ENCODE measurements at regions not wholly inside any gene's neighbourhood (a gene's known extent, or its start where the extent isn't known, plus 50 kb on each side); places are given as distances from the start of the nearest gene placed in this dataset.
"Not testable (repeated sequence)": the region's sequence is repeated elsewhere in the genome, so short reads cannot be mapped to it uniquely, and the experiment has no call there.

DNA sequence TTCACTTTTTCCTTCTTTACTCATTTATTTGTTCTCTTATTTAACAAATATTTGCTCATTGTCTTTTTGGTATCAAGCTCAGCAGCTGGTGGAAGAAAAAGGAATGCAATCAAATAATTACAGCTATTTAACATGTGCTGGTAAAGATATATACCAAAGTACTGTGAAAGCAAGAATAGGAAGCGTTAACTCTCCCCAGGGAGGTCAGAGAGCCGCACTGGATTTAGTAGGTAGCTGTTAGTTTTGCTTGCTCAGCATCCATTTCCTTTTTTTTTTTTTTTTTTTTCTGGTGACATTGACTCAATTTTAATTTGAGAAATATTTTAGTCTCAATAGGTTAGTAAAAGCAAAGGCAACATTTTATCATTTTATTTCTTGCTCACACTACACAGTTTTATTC lies 308.5 kb upstream of the MDFIC2 start:
- no peak overlapping the region for H3K27ac ChIP-seq
- no peak for TF ChIP-seq ZFX (IDR thresholded peaks at IDR 0.05)
- TF ChIP-seq, protein P1, sequence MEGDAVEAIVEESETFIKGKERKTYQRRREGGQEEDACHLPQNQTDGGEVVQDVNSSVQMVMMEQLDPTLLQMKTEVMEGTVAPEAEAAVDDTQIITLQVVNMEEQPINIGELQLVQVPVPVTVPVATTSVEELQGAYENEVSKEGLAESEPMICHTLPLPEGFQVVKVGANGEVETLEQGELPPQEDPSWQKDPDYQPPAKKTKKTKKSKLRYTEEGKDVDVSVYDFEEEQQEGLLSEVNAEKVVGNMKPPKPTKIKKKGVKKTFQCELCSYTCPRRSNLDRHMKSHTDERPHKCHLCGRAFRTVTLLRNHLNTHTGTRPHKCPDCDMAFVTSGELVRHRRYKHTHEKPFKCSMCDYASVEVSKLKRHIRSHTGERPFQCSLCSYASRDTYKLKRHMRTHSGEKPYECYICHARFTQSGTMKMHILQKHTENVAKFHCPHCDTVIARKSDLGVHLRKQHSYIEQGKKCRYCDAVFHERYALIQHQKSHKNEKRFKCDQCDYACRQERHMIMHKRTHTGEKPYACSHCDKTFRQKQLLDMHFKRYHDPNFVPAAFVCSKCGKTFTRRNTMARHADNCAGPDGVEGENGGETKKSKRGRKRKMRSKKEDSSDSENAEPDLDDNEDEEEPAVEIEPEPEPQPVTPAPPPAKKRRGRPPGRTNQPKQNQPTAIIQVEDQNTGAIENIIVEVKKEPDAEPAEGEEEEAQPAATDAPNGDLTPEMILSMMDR (conservative IDR thresholded peaks at IDR 0.05) = no peak

DNA sequence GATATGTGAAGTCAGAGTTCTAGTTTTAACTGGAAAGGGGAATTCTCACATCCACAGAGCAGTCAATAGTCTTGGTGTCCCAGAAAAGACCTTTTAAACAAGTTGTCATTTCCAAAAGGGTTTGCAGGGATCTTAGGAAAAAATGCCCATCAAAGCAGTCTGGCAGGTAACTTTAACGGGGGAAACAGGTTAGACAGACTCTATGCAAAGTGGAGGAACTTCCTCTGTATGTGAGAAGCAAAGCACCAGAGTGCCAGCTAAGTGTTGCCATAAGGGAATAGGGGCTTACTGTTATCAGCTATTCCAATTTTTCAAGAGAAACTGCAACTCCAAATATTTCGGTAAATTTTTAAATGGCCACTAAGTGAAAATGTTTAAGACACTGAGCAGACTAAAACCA lies 307.9 kb upstream of the MDFIC2 start:
- no peak for TF ChIP-seq ZFX (IDR thresholded peaks at IDR 0.05)
- TF ChIP-seq, protein P1 (conservative IDR thresholded peaks at IDR 0.05) = no peak
- no peak overlapping the region for H3K27ac ChIP-seq

DNA sequence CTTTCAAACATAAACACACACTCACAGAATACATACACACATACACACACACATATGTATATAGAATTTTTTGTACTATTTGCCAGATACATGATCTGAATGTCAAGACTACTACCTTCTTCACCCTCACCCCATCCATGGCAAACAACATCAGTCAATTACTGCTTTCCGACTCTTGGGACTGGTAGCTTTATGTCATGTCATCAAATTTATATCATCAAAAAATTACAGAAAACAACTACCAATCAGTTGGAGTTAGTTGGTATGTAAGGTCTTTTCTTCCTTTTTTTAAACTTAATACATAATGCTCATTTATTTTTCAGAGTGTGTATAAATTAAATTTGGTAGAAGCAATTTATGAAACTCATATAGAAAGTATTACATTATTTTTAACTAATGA lies 305.7 kb upstream of the MDFIC2 start:
- no peak overlapping the region for H3K27ac ChIP-seq
- TF ChIP-seq, protein P1 (conservative IDR thresholded peaks at IDR 0.05) = no peak
- no peak for TF ChIP-seq ZFX (IDR thresholded peaks at IDR 0.05)

DNA sequence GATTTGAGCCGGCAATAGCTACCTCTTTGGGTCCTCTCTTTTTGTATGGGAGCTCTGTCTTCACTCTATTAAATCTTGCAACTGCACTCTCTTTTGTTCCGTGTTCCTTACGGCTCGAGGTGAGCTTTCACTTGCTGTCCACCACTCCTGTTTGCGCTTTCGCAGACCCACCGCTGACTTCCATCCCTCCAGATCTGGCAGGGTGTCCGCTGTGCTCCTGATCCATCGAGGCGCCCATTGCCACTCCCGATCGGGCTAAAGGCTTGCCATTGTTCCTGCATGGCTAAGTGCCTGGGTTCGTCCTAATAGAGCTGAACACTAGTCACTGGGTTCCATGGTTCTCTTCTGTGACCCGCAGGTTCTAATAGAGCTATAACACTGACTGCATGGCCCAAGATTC lies 304.9 kb upstream of the MDFIC2 start:
- H3K27ac ChIP-seq = not testable (repeated sequence)

DNA sequence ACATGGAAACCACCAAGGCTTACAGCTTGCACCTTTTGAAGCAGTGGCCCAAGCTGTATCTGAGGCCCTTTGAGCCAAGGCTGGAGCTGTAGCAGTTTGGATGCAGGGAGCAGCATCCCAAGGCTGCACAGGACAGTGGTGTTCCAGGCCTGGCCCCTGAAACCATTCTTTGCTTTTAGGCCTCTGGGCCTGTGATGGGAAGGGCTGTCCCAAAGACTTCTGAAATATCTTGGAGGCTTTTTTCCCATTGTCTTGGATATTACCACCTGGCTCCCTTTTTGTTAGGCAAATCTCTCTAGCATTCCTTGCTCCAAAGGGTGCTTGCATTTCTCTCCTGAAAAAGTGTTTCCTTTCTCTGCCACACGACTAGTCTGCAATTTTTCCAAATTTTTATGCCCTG lies 302.8 kb upstream of the MDFIC2 start:
- no peak for TF ChIP-seq ZFX (IDR thresholded peaks at IDR 0.05)
- TF ChIP-seq, protein P1 (conservative IDR thresholded peaks at IDR 0.05) = no peak
- H3K27ac ChIP-seq = no peak overlapping the region

DNA sequence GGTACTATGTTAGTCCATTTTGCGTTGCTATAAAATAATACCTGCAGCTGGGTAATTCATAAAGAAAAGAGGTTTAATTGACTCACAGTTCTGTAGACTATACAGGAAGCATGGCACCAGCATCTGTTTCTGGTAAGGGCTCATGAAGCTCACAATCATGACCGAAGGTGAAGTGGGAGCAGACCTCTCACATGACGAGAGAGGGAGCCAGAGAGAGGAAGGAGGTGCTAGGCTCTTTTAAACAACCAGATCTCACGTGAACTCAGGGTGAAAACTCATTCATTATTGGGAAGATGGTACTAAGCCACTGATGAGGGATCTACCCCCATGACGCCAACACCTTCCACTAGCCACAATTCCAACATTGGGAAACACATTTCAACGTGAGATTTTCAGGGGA lies 301.7 kb upstream of the MDFIC2 start:
- H3K27ac ChIP-seq = no peak overlapping the region
- TF ChIP-seq, protein P1 (conservative IDR thresholded peaks at IDR 0.05) = peak; percentile 3; the same call in 1 of the 2 replicates
- no peak for TF ChIP-seq ZFX (IDR thresholded peaks at IDR 0.05)

DNA sequence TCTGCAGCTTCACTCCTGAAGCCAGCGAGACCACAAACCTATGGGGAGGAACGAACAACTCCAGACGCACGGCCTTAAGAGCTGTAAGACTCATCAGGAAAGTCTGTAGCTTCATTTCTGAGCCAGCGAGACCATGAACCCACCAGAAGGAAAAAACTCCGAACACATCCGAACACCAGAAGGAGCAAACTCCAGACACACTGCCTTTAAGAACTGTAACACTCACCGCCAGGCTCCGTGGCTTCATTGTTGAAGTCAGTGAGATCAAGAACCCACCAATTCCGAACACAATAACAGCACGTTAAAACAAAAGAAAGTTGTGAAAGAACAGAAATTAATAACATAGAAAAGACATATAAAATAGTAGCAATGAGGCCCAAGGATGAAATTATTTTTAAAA lies 300.5 kb upstream of the MDFIC2 start:
- no peak for TF ChIP-seq ZFX (IDR thresholded peaks at IDR 0.05)
- TF ChIP-seq, protein P1 (conservative IDR thresholded peaks at IDR 0.05) = no peak

DNA sequence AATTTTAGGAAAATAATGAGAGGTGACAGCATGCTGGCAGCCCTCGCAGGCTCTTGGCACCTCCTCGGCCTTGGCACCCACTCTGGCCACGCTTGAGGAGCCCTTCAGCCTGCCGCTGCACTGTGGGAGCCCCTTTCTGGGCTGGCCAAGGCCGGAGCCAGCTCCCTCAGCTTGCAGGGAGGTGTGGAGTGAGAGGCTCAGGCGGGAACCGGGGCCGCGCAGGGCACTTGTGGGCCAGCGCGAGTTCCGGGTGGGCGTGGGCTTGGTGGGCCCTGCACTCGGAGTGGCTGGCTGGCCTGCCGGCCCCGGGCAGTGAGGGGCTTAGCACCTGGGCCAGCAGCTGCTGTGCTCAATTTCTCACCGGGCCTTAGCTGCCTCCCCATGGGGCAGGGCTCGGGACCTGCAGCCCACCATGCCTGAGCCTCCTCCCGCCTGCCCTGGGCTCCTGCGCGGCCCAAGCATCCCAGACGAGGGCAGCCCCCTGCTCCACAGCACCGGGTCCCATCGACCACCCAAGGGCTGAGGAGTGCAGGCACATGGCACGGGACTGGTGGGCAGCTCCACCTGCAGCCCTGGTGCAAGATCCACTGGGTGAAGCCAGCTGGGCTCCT lies 299.3 kb upstream of the MDFIC2 start:
- not testable (repeated sequence) for H3K27ac ChIP-seq

More for the DNA sequence above, 300.5 kb upstream of the MDFIC2 start:
- H3K27ac ChIP-seq = no peak overlapping the region

Data from C4-2B (cell line).